C4-2B (cell line): ENCODE measurements at regions not wholly inside any gene's neighbourhood (a gene's known extent, or its start where the extent isn't known, plus 50 kb on each side); places are given as distances from the start of the nearest gene placed in this dataset.

Experiments
- CTCF ChIP-seq: fragments of 450-650 bp; conservative IDR thresholded peaks from 2 replicates; pipeline ENCODE4 v1.5.1; 2017; ENCODE audit warnings: mild to moderate bottlenecking
- ZFX ChIP-seq: fragments of 450-650 bp; IDR thresholded peaks from 2 replicates; pipeline ENCODE4 v1.6.1; 2017

GRCh38 chr5:89934069-89934468 lies 475.5 kb downstream of the CETN3 start:
- no peak for TF ChIP-seq CTCF
- no peak for TF ChIP-seq ZFX
